Kidney (tissue), 13 donors: ENCODE measurements at regions not wholly inside any gene's neighbourhood (a gene's known extent, or its start where the extent isn't known, plus 50 kb on each side); places are given as distances from the start of the nearest gene placed in this dataset.

Source experiments
- DNase-seq, 5 donors: peaks; one replicate each; pipeline ENCODE4 v3.0.0-alpha.2; 2013 to 2020
- FAIRE-seq: peaks from 2 replicates; lab custom pipeline; 2012; peaks lifted over from hg19 to GRCh38; lab: Jason Lieb, UNC
- H3K27ac ChIP-seq, 2 donors: one replicate each; pipeline ENCODE4 v1.7.0; 2013; ENCODE audit warnings: low read depth in 2 of 2, low read length in 2 of 2, inconsistent platforms in 1 of 2
- H3K27me3 ChIP-seq: one replicate; pipeline ENCODE4 v1.7.1; 2013; ENCODE audit warnings: low read length, inconsistent platforms; ENCODE audit not compliant: control insufficient read depth, insufficient read depth
- H3K36me3 ChIP-seq, 3 donors: one replicate each; pipeline versions ENCODE4 v1.7.0 to v1.7.1; 2013; ENCODE audit warnings: low read length in 3 of 3, control low read depth in 1 of 3, inconsistent platforms in 1 of 3; ENCODE audit not compliant: insufficient read depth in 3 of 3, control insufficient read depth in 2 of 3
- H3K4me1 ChIP-seq, 3 donors: one replicate each; pipeline versions ENCODE4 v1.7.0 to v1.7.1; 2013; ENCODE audit warnings: low read length in 3 of 3, inconsistent platforms in 1 of 3, low read depth in 1 of 3; ENCODE audit not compliant: control insufficient read depth in 2 of 3, insufficient read depth in 2 of 3
- H3K4me3 ChIP-seq, 3 donors: one replicate each; pipeline versions ENCODE4 v1.7.0 to v1.8.1; 2013; ENCODE audit warnings: low read length in 3 of 3, control low read depth in 1 of 3, inconsistent platforms in 1 of 3
- H3K9ac ChIP-seq, 3 donors: one replicate each; pipeline versions ENCODE4 v1.7.0 to v1.7.1; 2013; ENCODE audit warnings: low read length in 3 of 3, control low read depth in 1 of 3, inconsistent platforms in 1 of 3
- H3K9me3 ChIP-seq, 3 donors: one replicate each; pipeline versions ENCODE4 v1.7.0 to v1.7.1; 2013; ENCODE audit warnings: low read length in 3 of 3, control low read depth in 1 of 3, inconsistent platforms in 1 of 3; ENCODE audit not compliant: control insufficient read depth in 2 of 3, insufficient read depth in 1 of 3
- intact Hi-C: fragments of 100-400 bp; cut with DNase I; formaldehyde crosslinking; loops from one replicate; pipeline ENCODE4 v1.11.1; 2022
- TF ChIP-seq, protein P1 (sequence below): IDR thresholded peaks from 3 replicates; pipeline ENCODE4 v1.5.1; 2012; ENCODE audit warnings: mild to moderate bottlenecking, moderate library complexity, borderline replicate concordance; ENCODE audit not compliant: insufficient read depth; ENCODE audit errors: extremely low read depth
- donor health status: control.
- donor health status: control.
- donor health status: control.
- donor health status: control.
- donor health status: control.
- donor health status: DM: yes; HTN: yes; CAD: no.
- donor health status: Normal renal cell carcinoma (clear cell type).

DNA sequence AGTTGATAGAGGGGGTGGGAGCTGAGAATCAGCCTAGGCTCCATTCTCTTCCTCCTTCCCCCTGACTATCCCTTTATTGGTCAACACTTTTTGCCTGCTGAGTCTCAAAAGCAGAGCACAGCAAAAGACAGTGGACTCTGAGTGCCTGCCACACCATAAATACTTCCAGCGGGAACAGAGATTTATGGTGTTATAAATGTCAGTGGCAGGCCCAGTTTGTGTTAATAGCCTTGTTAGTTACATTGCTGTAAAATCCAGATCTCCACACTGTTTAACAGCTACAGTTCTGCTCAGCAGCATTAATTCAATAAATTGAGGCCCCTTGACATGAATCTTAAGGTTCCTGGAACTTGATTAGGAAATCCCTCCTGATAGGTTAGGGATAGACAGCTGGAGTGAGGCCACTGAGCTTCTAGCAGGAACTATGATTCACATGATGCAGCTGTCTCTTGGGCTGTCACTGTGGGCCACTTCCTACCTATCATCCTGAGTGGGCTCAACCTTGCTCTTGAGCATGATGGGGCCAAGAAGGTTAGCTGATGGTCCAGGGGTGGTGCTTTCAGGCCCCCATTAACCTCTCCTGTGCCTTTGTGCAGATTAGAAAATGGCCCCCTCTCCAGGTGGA, 295.2 kb upstream of the SRRM4 start:
- Histone ChIP-seq H3K9ac (no peak overlapping the region), H3K4me3 (no peak overlapping the region), H3K27ac (no peak overlapping the region), H3K36me3 (no peaks in the 10 kb centered on the region), H3K9me3 (peaks cover 0 to 2% (median 0%) of the 10 kb centered on the region in 3 donors), H3K27me3 (no peaks in the 10 kb centered on the region), H3K4me1 (no peaks in the 10 kb centered on the region)
- FAIRE-seq (no peak), DNase-seq (peak in 4 of 5 donors; percentile 34 to 69 (median 50))
- TF ChIP-seq, protein P1, sequence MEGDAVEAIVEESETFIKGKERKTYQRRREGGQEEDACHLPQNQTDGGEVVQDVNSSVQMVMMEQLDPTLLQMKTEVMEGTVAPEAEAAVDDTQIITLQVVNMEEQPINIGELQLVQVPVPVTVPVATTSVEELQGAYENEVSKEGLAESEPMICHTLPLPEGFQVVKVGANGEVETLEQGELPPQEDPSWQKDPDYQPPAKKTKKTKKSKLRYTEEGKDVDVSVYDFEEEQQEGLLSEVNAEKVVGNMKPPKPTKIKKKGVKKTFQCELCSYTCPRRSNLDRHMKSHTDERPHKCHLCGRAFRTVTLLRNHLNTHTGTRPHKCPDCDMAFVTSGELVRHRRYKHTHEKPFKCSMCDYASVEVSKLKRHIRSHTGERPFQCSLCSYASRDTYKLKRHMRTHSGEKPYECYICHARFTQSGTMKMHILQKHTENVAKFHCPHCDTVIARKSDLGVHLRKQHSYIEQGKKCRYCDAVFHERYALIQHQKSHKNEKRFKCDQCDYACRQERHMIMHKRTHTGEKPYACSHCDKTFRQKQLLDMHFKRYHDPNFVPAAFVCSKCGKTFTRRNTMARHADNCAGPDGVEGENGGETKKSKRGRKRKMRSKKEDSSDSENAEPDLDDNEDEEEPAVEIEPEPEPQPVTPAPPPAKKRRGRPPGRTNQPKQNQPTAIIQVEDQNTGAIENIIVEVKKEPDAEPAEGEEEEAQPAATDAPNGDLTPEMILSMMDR: no peak
- intact Hi-C loops: no loop called here

DNA sequence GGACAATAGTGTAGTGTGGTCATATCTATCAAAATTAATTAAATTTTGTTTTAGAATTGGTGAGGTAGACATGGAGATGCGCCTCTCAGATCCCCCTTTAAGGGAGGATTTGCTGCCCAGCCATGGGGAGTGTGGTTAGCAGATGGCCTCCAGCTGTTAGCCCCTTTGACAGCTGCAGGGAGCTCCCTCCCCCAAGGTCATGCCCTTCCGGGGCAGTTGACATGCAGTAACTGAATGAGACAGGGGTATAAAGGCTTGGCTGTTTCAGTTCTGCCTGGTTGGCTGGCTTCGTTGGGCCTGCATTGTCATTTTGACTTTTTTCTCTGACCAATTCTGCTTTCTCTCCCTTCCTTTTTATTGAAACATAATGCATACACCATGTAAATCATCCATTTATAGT, 291.5 kb upstream of the SRRM4 start:
- no peak overlapping the region for H3K27ac ChIP-seq
- H3K9me3 ChIP-seq: peaks cover 0 to 2% (median 0%) of the 10 kb centered on the region in 3 donors
- H3K27me3 ChIP-seq: no peaks in the 10 kb centered on the region
- H3K4me3 ChIP-seq: no peak overlapping the region
- no peaks in the 10 kb centered on the region for H3K4me1 ChIP-seq
- FAIRE-seq (no peak), DNase-seq (peak in 4 of 5 donors; percentile 29 to 50 (median 49))
- TF ChIP-seq, protein P1: no peak
- intact Hi-C loops: no loop called here
- no peak overlapping the region for H3K9ac ChIP-seq
- H3K36me3 ChIP-seq: no peaks in the 10 kb centered on the region

DNA sequence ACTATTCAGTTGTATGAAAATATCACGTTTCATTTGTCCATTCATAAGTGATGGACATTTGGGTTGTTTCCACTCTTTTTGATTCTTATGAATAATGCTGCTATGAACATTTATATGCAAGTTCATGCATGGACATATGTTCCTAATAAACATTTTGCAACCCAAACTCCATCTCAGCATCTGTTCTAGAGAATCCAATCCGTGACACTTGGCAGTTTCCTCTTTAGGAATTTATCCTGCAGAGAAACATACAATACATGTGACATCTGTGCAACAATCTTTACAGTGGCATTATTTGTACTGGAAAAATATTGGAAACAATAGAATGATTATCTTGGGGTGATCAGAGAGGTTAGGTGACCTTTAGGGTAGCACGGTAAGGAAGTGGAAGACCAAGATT, 290.8 kb upstream of the SRRM4 start:
- DNase-seq: no peak
- TF ChIP-seq, protein P1: no peak
- FAIRE-seq: no peak
- intact Hi-C loops: no loop called here
- H3K27ac ChIP-seq: no peak overlapping the region
- peaks cover 0 to 2% (median 0%) of the 10 kb centered on the region in 3 donors for H3K9me3 ChIP-seq
- no peaks in the 10 kb centered on the region for H3K36me3 ChIP-seq
- H3K4me3 ChIP-seq: no peak overlapping the region
- no peak overlapping the region for H3K9ac ChIP-seq
- no peaks in the 10 kb centered on the region for H3K27me3 ChIP-seq
- H3K4me1 ChIP-seq: no peaks in the 10 kb centered on the region
